ENCODE measurements at regions not wholly inside any gene's neighbourhood (a gene's known extent, or its start where the extent isn't known, plus 50 kb on each side); places are given as distances from the start of the nearest gene placed in this dataset.

DNA sequence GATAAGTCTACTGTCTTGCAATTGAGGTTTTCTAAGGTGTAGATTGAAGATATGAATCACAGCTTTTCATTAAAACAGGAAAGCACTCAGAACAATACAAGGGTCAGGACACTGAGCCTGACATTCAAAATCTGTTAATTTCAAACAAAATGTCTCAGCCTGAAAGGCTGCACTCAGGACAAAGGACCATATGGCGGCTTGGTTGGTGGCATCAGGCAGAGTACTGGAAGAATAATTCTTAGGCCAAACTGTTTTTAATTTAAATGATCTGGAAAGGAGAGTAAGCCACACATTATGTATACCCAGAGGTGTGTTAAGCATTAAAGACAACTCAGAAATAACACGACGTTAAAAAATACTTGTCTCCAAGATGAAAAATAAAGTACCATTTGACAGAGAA is 85.9 kb downstream of the SKA1 start:
- TF ChIP-seq, protein P1, sequence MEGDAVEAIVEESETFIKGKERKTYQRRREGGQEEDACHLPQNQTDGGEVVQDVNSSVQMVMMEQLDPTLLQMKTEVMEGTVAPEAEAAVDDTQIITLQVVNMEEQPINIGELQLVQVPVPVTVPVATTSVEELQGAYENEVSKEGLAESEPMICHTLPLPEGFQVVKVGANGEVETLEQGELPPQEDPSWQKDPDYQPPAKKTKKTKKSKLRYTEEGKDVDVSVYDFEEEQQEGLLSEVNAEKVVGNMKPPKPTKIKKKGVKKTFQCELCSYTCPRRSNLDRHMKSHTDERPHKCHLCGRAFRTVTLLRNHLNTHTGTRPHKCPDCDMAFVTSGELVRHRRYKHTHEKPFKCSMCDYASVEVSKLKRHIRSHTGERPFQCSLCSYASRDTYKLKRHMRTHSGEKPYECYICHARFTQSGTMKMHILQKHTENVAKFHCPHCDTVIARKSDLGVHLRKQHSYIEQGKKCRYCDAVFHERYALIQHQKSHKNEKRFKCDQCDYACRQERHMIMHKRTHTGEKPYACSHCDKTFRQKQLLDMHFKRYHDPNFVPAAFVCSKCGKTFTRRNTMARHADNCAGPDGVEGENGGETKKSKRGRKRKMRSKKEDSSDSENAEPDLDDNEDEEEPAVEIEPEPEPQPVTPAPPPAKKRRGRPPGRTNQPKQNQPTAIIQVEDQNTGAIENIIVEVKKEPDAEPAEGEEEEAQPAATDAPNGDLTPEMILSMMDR (IDR thresholded peaks at IDR 0.05 in 2 of 3, conservative IDR thresholded peaks at IDR 0.05 in 1 of 3; ENCODE audit: borderline replicate concordance in 1 of 3, insufficient read depth in 1 of 3, low read depth in 2 of 3, low read length in 2 of 3), result no peak
- TF ChIP-seq, protein P2, sequence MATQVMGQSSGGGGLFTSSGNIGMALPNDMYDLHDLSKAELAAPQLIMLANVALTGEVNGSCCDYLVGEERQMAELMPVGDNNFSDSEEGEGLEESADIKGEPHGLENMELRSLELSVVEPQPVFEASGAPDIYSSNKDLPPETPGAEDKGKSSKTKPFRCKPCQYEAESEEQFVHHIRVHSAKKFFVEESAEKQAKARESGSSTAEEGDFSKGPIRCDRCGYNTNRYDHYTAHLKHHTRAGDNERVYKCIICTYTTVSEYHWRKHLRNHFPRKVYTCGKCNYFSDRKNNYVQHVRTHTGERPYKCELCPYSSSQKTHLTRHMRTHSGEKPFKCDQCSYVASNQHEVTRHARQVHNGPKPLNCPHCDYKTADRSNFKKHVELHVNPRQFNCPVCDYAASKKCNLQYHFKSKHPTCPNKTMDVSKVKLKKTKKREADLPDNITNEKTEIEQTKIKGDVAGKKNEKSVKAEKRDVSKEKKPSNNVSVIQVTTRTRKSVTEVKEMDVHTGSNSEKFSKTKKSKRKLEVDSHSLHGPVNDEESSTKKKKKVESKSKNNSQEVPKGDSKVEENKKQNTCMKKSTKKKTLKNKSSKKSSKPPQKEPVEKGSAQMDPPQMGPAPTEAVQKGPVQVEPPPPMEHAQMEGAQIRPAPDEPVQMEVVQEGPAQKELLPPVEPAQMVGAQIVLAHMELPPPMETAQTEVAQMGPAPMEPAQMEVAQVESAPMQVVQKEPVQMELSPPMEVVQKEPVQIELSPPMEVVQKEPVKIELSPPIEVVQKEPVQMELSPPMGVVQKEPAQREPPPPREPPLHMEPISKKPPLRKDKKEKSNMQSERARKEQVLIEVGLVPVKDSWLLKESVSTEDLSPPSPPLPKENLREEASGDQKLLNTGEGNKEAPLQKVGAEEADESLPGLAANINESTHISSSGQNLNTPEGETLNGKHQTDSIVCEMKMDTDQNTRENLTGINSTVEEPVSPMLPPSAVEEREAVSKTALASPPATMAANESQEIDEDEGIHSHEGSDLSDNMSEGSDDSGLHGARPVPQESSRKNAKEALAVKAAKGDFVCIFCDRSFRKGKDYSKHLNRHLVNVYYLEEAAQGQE (IDR thresholded peaks at IDR 0.05; ENCODE audit: low read depth), result no peak
- TF ChIP-seq POLR2A (IDR thresholded peaks at IDR 0.05; ENCODE audit: borderline replicate concordance, extremely low read depth, insufficient read depth, insufficient read length), result no peak
- TF ChIP-seq, protein P3, sequence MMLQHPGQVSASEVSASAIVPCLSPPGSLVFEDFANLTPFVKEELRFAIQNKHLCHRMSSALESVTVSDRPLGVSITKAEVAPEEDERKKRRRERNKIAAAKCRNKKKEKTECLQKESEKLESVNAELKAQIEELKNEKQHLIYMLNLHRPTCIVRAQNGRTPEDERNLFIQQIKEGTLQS (IDR thresholded peaks at IDR 0.05), result no peak
- TF ChIP-seq EZH2 (IDR thresholded peaks at IDR 0.05), result no peak
- no peak for TF ChIP-seq POLR2AphosphoS5 (IDR thresholded peaks at IDR 0.05; ENCODE audit: low read depth, low read length)
- no peak for TF ChIP-seq ZFX (IDR thresholded peaks at IDR 0.05)
